ENCODE measurements at regions not wholly inside any gene's neighbourhood (a gene's known extent, or its start where the extent isn't known, plus 50 kb on each side); places are given as distances from the start of the nearest gene placed in this dataset.

DNA sequence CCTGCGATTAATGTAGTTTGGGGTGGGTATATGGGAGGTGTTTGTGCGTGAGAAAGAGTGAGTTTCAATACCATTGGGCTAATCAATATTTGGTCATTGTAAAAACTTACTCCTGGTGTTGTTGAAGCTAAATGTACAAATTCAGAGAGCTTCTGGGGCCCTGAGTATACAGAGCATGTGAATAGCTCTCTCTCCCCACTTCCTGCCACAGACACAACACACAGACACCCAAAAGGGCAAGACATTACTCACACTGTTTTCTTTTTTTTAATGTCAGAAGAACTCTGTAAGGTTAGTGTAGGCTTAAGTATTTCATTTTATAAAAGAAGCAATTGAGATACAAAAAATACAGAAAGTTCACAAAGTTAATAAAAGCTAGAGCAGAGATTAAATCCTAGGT is 151.3 kb upstream of the KCNIP4 start:
- no peaks in the 10 kb centered on the region for H3K4me1 Mint-ChIP-seq (ENCODE audit: low read depth)
- no peaks in the 10 kb centered on the region for H3K36me3 Mint-ChIP-seq (ENCODE audit: low read depth)
- TF ChIP-seq, protein P1, sequence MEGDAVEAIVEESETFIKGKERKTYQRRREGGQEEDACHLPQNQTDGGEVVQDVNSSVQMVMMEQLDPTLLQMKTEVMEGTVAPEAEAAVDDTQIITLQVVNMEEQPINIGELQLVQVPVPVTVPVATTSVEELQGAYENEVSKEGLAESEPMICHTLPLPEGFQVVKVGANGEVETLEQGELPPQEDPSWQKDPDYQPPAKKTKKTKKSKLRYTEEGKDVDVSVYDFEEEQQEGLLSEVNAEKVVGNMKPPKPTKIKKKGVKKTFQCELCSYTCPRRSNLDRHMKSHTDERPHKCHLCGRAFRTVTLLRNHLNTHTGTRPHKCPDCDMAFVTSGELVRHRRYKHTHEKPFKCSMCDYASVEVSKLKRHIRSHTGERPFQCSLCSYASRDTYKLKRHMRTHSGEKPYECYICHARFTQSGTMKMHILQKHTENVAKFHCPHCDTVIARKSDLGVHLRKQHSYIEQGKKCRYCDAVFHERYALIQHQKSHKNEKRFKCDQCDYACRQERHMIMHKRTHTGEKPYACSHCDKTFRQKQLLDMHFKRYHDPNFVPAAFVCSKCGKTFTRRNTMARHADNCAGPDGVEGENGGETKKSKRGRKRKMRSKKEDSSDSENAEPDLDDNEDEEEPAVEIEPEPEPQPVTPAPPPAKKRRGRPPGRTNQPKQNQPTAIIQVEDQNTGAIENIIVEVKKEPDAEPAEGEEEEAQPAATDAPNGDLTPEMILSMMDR (IDR thresholded peaks at IDR 0.05), result no peak
- peaks cover 8% of the 10 kb centered on the region; the same call in 1 of the 2 replicates for H3K9me3 Mint-ChIP-seq
- no peak overlapping the region for H3K4me3 Mint-ChIP-seq
- H3K27ac Mint-ChIP-seq, result no peak overlapping the region
- no peaks in the 10 kb centered on the region for H3K27me3 Mint-ChIP-seq (ENCODE audit: insufficient read depth)
- no peak for DNase-seq

DNA sequence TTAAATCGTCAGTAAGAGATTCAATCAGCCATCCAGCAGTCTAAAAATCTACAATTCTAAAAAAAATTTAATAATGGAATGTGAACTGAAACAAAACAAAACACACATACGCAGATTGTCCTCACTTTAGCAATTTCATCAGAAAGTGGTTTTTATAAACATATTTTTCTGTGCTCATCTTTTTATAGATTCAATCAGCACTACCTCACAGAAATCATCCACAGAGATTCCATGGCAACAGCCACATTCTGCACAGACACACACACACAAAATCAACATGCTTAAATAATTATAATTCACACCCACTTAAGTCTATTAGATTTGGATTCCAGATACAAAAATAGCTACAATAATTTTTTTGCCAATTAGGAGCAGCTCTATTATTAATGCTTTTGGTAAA is 149.0 kb upstream of the KCNIP4 start:
- H3K4me3 Mint-ChIP-seq, result no peak overlapping the region
- H3K4me1 Mint-ChIP-seq (ENCODE audit: low read depth), result no peaks in the 10 kb centered on the region
- H3K9me3 Mint-ChIP-seq, result peaks cover 8% of the 10 kb centered on the region; the same call in 1 of the 2 replicates
- TF ChIP-seq, protein P1 (IDR thresholded peaks at IDR 0.05), result no peak
- no peak overlapping the region for H3K27ac Mint-ChIP-seq
- no peak for DNase-seq
- H3K27me3 Mint-ChIP-seq (ENCODE audit: insufficient read depth), result no peaks in the 10 kb centered on the region
- no peaks in the 10 kb centered on the region for H3K36me3 Mint-ChIP-seq (ENCODE audit: low read depth)

DNA sequence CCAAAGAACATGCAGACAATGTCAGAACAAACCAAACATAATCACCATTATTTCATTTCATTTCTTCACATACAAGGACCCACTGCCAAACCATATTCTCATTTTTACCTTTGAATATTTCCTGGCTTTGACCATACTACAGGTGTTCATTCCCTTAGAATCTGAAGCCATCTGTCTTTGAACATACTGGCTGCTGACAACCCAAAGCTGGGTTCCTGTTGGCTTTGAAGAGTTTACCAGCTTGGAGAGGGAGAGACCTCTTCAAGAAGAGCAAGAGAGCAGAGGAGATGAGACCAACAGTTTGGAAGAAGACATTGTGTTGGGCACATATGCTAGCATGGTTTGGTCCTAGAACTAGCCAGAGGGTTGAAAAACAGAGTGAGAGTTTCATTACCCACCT is 145.6 kb upstream of the KCNIP4 start:
- TF ChIP-seq, protein P1 (IDR thresholded peaks at IDR 0.05), result no peak
- Mint-ChIP-seq H3K4me3 (no peak overlapping the region), H3K36me3 (ENCODE audit: low read depth) (no peaks in the 10 kb centered on the region), H3K27me3 (ENCODE audit: insufficient read depth) (no peaks in the 10 kb centered on the region), H3K4me1 (ENCODE audit: low read depth) (no peaks in the 10 kb centered on the region), H3K9me3 (peaks cover 8% of the 10 kb centered on the region; the same call in 1 of the 2 replicates), H3K27ac (no peak overlapping the region)
- DNase-seq, result no peak

DNA sequence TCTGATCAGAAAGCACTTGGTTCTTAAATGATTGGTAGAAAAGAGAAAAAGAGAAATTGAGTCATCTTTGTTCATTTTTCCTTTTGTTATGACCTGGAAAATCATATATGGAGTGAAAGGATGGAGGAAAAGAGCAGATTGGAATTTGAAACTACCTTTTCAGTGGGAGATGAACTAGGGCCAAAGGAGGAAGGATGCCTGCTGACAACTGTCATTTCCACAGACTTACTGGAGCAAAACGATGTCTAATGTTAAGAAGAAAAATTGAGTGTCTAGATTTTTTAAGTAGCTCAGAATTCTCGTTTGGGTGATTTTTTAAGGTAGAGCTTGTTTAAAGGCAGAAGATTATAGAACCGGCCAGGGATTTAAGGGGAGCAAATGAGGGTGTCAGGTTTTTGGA is 144.6 kb upstream of the KCNIP4 start:
- H3K27me3 Mint-ChIP-seq (ENCODE audit: insufficient read depth), result no peaks in the 10 kb centered on the region
- no peak for DNase-seq
- H3K9me3 Mint-ChIP-seq, result no peaks in the 10 kb centered on the region; the same call in 1 of the 2 replicates
- H3K4me1 Mint-ChIP-seq (ENCODE audit: low read depth), result no peaks in the 10 kb centered on the region
- no peaks in the 10 kb centered on the region for H3K36me3 Mint-ChIP-seq (ENCODE audit: low read depth)
- H3K27ac Mint-ChIP-seq, result no peak overlapping the region
- no peak overlapping the region for H3K4me3 Mint-ChIP-seq
- TF ChIP-seq, protein P1 (IDR thresholded peaks at IDR 0.05), result no peak

DNA sequence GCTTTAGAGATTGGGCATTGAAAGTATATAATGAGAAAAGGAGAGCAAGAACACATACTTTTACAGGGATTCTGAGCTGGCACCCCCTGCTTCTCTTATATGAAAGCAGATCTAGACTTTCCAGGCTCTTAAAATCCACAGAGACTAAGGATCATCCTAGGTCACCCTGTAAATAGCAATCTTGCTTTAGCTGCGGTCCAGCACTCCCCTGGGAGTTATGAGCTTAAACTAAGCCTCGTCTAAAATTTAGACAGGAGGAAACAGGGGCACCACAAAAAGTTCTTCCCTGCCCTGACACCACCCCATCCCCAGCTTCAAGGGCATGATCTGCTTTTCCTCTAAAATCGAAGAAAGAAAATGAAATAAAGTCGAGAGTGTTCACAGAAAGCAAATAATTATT is 143.3 kb upstream of the KCNIP4 start:
- Mint-ChIP-seq H3K36me3 (ENCODE audit: low read depth) (no peaks in the 10 kb centered on the region), H3K4me1 (ENCODE audit: low read depth) (no peaks in the 10 kb centered on the region), H3K4me3 (no peak overlapping the region), H3K27ac (no peak overlapping the region), H3K27me3 (ENCODE audit: insufficient read depth) (no peaks in the 10 kb centered on the region), H3K9me3 (peaks cover 8% of the 10 kb centered on the region)
- TF ChIP-seq, protein P1 (IDR thresholded peaks at IDR 0.05), result no peak
- no peak for DNase-seq

DNA sequence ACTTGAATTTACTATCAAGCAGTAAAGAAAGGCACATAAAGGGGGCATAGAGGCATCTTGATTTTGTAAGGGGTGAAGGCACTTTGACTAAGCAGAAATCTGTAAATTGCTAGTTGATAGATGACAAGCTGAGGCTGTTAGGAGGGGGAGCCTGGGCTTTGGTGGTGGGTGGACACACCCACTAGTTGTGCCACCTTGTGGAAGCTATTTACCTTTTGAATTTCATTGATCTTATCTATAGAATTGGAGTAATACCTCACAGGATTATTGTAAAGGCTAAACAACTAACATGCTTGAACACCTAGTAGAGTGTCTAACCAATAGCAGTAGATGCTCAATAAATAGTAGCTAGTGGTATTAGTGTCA is 142.8 kb upstream of the KCNIP4 start:
- TF ChIP-seq, protein P1 (IDR thresholded peaks at IDR 0.05), result no peak
- no peaks in the 10 kb centered on the region for H3K36me3 Mint-ChIP-seq (ENCODE audit: low read depth)
- H3K4me1 Mint-ChIP-seq (ENCODE audit: low read depth), result no peaks in the 10 kb centered on the region
- no peaks in the 10 kb centered on the region for H3K27me3 Mint-ChIP-seq (ENCODE audit: insufficient read depth)
- H3K9me3 Mint-ChIP-seq, result peaks cover 10% of the 10 kb centered on the region
- no peak for DNase-seq
- H3K27ac Mint-ChIP-seq, result no peak overlapping the region
- no peak overlapping the region for H3K4me3 Mint-ChIP-seq
